ENCODE measurements at regions not wholly inside any gene's neighbourhood (a gene's known extent, or its start where the extent isn't known, plus 50 kb on each side); places are given as distances from the start of the nearest gene placed in this dataset.

DNA sequence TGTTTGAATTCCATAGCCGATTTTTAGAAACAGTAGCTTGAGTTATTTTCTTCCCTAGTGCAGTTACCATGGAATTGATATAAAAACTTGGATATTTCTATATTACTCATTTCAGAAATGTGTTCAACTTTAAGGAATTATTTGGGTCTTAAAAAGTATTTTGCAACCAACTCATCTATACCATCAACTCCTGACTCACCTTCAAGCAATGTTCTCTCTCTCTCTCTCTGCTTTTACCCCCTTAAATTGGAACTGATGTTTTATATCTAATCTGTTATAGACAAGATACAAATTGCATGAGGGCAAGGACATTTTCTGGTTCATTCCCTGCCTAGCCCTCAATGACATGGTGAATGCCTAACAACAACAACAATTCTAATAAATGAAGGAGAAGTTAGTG lies 214.7 kb upstream of the NRIP1 start:
- TF ChIP-seq, protein P1, sequence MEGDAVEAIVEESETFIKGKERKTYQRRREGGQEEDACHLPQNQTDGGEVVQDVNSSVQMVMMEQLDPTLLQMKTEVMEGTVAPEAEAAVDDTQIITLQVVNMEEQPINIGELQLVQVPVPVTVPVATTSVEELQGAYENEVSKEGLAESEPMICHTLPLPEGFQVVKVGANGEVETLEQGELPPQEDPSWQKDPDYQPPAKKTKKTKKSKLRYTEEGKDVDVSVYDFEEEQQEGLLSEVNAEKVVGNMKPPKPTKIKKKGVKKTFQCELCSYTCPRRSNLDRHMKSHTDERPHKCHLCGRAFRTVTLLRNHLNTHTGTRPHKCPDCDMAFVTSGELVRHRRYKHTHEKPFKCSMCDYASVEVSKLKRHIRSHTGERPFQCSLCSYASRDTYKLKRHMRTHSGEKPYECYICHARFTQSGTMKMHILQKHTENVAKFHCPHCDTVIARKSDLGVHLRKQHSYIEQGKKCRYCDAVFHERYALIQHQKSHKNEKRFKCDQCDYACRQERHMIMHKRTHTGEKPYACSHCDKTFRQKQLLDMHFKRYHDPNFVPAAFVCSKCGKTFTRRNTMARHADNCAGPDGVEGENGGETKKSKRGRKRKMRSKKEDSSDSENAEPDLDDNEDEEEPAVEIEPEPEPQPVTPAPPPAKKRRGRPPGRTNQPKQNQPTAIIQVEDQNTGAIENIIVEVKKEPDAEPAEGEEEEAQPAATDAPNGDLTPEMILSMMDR (IDR thresholded peaks at IDR 0.05) = no peak
- H3K36me3 ChIP-seq = no peaks in the 10 kb centered on the region
- H3K9me3 ChIP-seq = no peaks in the 10 kb centered on the region
- DNase-seq = no peak
- no peak overlapping the region for H3K4me3 ChIP-seq
- no peaks in the 10 kb centered on the region for H3K4me1 ChIP-seq
- H3K9ac ChIP-seq (ENCODE audit: low read depth in 2 of 2, low read length in 2 of 2) = no peak overlapping the region
- intact Hi-C loops (cut with DNase I) = no loop called here
- no peak overlapping the region for H3K27ac ChIP-seq
- no peaks in the 10 kb centered on the region for H3K27me3 ChIP-seq

DNA sequence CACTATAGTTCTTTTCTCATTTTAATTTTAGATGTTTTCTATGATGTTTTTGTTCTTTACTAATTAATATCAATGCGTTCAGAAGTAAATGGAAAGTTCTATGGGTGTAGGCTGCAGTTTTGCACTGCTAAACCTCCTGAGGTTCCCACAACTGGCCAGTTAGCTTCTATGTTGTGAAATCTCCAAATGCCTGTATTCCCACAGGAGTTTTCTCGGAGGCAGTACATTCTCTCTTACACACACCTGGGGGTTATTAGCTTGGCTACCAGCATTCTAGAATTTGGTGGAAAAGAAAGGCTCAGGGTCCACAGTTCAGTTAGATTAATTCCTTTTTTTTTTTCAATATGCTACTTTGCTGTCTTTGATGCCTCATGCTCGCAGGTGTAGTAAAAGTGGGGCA lies 216.9 kb upstream of the NRIP1 start:
- Histone ChIP-seq H3K36me3 (no peaks in the 10 kb centered on the region), H3K9me3 (no peaks in the 10 kb centered on the region), H3K9ac (ENCODE audit: low read depth in 2 of 2, low read length in 2 of 2) (no peak overlapping the region), H3K27me3 (no peaks in the 10 kb centered on the region), H3K27ac (no peak overlapping the region), H3K4me3 (no peak overlapping the region), H3K4me1 (no peaks in the 10 kb centered on the region)
- TF ChIP-seq, protein P1 (IDR thresholded peaks at IDR 0.05) = no peak
- no peak for DNase-seq
- intact Hi-C loops (cut with DNase I) = no loop called here

DNA sequence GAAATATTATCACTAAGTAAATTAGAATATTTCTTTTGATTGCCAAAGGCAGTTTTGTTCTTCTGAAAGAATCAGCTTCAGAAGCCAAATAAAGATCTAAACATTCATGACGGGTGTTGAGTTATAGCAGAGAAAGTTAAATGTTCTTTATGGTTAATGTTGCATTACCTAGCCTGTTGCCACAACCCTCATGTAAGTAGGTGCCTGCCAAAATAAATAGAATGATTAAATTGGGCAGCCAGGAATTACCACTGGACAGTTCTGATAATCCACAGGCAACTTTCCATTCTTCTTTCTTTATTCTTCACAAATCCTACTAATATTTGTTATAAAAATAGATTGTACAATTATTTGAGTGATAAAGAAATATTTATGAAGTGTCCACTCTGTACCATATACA lies 217.9 kb upstream of the NRIP1 start:
- H3K27me3 ChIP-seq = no peaks in the 10 kb centered on the region
- no peak overlapping the region for H3K4me3 ChIP-seq
- TF ChIP-seq, protein P1 (IDR thresholded peaks at IDR 0.05) = no peak
- intact Hi-C loops (cut with DNase I) = no loop called here
- no peaks in the 10 kb centered on the region for H3K9me3 ChIP-seq
- no peaks in the 10 kb centered on the region for H3K4me1 ChIP-seq
- H3K36me3 ChIP-seq = no peaks in the 10 kb centered on the region
- DNase-seq = no peak
- H3K9ac ChIP-seq (ENCODE audit: low read depth in 2 of 2, low read length in 2 of 2) = no peak overlapping the region
- no peak overlapping the region for H3K27ac ChIP-seq

DNA sequence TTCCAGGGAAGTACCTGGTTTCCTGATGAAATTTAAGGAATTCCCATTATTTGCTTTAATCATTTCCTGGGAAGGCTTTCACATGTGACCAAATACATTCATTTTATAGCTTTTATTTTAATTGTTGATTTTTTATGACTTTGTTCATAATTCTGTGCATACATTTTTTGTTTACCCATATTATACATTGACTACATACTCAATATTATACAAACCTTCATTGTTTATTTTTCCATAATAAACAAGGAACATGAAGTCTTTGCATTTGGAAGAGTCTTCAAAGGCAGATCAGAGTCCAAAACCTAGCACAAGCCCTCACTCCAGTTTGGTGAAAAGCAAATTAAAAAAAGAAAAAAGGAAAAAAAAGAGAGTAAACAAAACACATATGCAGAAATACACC lies 218.3 kb upstream of the NRIP1 start:
- Histone ChIP-seq H3K27ac (no peak overlapping the region), H3K4me1 (no peaks in the 10 kb centered on the region), H3K9me3 (no peaks in the 10 kb centered on the region), H3K36me3 (no peaks in the 10 kb centered on the region), H3K9ac (ENCODE audit: low read depth in 2 of 2, low read length in 2 of 2) (no peak overlapping the region), H3K27me3 (no peaks in the 10 kb centered on the region), H3K4me3 (no peak overlapping the region)
- TF ChIP-seq, protein P1 (IDR thresholded peaks at IDR 0.05) = no peak
- intact Hi-C loops (cut with DNase I) = no loop called here
- DNase-seq = no peak

DNA sequence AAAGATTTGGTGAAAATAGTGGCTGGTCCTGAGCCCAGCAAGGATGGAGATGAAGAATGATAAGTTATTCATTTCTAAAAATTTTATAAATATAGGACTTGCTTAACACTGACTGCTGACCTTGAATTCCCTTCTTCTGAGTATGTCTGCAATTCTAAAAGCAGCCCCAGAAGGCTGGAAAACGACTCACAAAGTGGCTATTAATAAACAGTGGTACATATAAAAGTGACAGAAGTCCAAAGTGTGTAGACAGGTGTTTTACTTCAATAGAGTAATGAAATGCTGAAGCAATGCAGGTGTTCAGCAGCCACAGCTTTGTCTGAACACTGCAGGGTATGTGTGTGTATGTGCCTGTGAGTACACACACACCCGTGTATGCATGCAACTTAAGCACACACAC lies 219.0 kb upstream of the NRIP1 start:
- no peak for DNase-seq
- H3K27ac ChIP-seq = no peak overlapping the region
- H3K4me1 ChIP-seq = no peaks in the 10 kb centered on the region
- intact Hi-C loops (cut with DNase I) = no loop called here
- no peak overlapping the region for H3K9ac ChIP-seq (ENCODE audit: low read depth in 2 of 2, low read length in 2 of 2)
- no peaks in the 10 kb centered on the region for H3K27me3 ChIP-seq
- no peaks in the 10 kb centered on the region for H3K9me3 ChIP-seq
- no peak overlapping the region for H3K4me3 ChIP-seq
- H3K36me3 ChIP-seq = no peaks in the 10 kb centered on the region
- TF ChIP-seq, protein P1 (IDR thresholded peaks at IDR 0.05) = no peak

DNA sequence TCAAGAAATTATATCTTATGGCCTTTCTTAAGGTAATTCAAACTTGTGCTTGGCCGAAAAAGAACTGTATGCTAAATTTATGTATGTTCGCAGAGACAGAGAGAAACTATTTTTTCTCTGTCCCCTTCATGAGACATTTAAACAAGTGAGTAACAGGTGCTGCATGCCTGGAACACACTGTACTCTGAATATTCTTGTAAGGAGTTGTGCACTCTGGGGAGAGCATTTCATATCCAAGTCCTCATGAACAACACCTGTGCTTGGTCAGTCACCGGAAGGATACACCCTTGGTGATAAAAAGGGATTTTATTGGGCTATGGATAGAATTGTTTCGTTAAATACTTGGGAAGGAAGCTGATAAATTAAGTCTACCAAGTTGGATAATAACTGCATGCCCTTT lies 220.8 kb upstream of the NRIP1 start:
- no peaks in the 10 kb centered on the region for H3K36me3 ChIP-seq
- H3K4me1 ChIP-seq = no peaks in the 10 kb centered on the region
- H3K27me3 ChIP-seq = no peaks in the 10 kb centered on the region
- no peak overlapping the region for H3K4me3 ChIP-seq
- intact Hi-C loops (cut with DNase I) = no loop called here
- TF ChIP-seq, protein P1 (IDR thresholded peaks at IDR 0.05) = no peak
- no peak for DNase-seq
- H3K9me3 ChIP-seq = no peaks in the 10 kb centered on the region
- no peak overlapping the region for H3K27ac ChIP-seq
- H3K9ac ChIP-seq (ENCODE audit: low read depth in 2 of 2, low read length in 2 of 2) = no peak overlapping the region

All from colonic mucosa (tissue), 4 donors.